NCI-H82 treated with DMSO at 0.1 percent for 48 hours (cell line): ENCODE measurements at regions not wholly inside any gene's neighbourhood (a gene's known extent, or its start where the extent isn't known, plus 50 kb on each side); places are given as distances from the start of the nearest gene placed in this dataset.
"Not testable (repeated sequence)": the region's sequence is repeated elsewhere in the genome, so short reads cannot be mapped to it uniquely, and the experiment has no call there.

Source experiments
- DNase-seq: peaks from one replicate; lab custom pipeline; 2025; ENCODE audit not compliant: unreplicated experiment; lab: John Stamatoyannopoulos, UW

- DNase-seq: no peak
Measured at GRCh38 chr10:8334631-8335030, 280.1 kb downstream of the GATA3 start.

DNA sequence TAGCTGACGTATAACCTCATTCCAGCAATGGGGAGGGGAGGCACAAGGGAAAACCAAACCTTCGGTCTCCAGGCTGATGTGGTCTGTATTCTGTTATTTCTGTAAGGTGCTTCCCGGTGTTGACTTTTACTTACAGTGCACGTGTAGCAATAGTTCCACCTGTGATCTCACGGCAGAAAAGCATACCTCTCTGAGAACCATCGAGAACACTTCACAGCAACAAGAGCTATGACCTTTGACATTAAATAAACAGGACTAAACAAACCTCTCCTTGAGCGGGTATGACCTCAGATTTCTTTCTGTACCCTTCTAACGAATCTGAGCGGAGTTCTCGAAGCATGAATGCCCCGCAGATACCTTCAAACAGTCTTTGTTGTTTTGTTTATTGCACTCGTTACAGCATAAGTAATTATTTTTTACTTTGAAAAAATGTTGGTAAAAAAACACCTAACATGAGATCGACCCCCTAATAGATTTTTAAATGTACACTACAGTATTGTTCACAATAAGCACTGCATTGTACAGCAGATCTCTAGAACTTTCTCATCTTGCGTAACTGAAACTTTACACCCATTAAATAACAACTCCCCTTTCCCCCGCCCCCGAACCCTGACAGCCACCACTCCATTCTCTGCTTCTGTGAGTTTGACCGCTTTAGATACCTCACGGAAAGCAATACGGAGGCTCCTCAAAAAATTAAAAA, 282.3 kb downstream of the GATA3 start:
- DNase-seq: no peak

DNA sequence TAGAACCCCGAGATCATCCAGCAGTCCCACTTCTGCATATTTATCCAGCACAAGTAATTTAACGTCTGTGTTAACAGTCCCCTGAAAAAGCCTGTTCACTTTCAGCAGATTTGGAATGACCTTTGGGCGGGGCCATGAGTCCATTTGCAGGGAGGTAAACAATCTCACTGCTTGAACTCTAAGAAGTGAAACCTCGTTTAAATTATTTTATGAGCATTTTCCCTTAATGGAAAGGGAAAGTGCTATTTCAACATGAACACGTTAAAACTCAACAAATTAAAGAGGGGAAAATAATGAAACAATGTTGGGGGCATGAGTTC, 282.8 kb downstream of the GATA3 start:
- no peak for DNase-seq

DNA sequence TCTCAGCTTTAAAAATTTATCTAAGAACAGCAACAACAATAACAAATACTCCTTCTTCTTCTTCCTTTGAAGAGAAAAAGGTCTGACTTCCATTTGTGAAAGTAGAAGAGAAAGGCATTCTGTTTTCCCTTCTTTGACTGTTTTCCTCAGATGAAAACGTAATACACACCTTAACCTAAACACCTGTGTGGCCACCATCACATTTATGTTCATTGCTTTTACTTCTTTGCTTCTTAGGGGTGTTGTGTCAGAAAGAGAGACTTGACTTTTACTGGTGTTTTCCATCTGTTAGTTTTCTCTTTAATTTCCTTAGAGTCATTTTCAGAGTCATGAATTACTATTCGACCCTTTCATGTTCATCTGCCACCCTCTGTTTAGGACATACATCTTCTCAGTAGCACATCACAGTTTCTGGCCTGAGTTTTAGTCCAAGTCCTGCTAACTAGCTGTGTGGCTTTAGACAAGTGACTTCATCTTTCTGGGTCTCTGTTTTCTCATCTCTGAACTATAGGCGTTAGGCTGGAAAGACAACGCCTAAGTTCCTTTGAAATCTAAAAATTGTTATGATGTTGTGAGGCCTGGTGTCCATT, 283.8 kb downstream of the GATA3 start:
- no peak for DNase-seq

- no peak for DNase-seq
Measured at GRCh38 chr10:8344756-8345155, 290.3 kb downstream of the GATA3 start.

DNA sequence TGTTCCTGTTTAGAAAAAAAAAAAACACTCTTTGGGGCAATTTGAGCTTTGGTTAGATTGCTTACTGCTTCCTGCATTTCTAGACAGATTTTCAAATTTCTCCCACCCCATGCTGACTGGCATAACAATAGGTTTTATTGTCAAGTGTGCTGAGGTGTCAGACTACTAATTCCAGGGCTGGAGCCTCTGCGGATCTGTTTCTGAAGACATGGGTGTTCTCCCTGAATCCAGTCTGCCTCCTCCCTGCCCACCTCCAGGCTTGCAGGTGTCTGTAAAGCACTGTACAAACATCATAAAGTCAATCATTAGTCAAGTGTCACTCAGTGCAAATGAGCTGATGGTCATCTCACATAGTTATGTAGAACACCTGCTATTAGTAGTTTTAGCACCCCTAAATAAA, 292.4 kb downstream of the GATA3 start:
- no peak for DNase-seq

DNA sequence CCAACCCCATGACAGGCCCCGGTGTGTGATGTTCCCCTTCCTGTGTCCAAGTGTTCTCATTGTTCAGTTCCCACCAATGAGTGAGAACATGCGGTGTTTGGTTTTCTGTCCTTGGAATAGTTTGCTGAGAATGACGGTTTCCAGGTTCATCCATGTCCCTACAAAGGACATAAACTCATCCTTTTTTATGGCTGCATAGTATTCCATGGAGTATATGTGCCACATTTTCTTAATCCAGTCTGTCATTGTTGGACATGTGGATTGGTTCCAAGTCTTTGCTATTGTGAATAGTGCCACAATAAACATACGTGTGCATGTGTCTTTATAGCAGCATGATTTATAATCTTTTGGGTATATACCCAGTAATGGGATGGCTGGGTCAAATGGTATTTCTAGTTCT, 293.1 kb downstream of the GATA3 start:
- DNase-seq: not testable (repeated sequence)

- no peak for DNase-seq
Measured at GRCh38 chr10:8349610-8350249, 295.2 kb downstream of the GATA3 start.

- no peak for DNase-seq
Measured at GRCh38 chr10:8350250-8350967, 295.9 kb downstream of the GATA3 start.

DNA sequence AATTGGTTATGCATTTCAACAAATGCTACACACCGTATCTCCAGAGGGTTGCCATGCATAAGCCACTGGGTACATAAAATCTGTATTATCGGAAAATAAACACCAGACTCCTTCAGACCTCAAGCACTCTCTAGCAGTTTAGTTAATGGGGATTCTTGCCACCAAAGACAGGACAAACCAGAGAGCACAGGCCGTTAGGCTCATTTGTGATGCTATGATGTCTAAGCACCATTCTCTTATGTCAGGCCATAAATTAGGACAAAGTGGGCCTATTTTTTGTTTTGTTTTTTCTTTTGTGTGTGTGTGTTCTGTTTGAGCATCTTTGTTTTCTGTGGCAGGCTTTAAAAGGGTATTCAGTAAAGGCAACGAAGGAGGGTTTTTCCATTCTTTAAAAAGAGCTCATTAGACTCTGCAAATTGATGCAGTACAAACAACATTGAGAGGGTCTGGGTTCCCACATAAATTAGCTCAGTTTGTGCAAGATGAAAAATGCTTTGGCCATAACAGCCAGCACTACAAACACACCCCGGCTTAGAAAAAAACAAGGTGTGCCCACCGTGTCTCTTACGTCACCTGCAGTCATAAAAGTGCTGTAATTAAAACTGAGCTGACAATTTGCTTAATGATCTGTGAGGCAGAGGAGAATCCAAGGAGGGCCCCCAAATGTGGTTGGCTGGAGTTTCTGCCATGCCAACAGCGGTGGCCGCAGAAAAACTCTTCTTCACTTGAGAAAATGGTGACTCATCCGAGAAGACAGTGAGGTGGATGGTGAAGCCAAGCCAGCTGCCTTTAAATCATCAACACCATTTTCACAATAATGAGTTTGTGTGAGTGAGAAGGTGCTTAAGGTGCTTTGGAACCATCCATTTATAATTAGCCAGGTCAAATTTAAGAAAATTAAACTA, 297.9 kb downstream of the GATA3 start:
- DNase-seq: no peak

GRCh38 chr10:8356283-8356682, 301.8 kb downstream of the GATA3 start:
- no peak for DNase-seq

DNA sequence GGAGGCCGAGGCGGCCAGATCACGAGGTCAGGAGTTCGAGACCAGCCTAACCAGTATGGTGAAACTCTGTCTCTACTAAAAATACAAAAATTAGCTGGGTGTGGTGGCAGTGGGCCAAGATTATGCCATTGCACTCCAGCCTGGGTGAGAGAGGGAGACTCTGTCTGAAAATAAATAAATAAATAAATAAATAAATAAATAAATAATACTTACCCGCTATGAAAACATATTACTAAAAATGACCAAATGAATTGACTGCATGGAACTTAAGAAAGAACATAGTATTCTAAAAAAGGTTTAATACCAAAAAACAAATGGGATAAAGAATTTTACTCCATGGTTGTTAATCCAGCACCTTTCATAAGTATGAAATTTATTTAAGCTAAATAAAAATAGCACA, 305.0 kb downstream of the GATA3 start:
- DNase-seq: no peak

DNA sequence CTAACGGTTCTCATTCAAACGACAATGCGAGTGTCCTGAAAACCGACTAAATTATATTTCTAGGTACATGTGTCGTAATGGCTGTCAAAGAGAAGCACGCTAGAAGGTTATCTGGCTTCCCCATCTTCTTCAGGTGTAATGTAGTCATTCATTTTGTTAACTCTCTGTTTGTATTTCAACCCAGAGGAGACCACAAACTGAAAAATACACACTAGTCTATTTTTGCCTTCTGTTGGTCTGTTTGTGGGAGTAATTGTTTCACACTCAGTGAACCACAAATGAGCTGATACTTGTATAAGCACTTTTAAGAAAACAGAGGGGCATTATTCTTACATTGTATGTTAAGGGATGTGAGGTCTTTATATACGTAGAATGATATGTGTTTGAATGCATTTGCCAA, 305.9 kb downstream of the GATA3 start:
- DNase-seq: no peak

DNA sequence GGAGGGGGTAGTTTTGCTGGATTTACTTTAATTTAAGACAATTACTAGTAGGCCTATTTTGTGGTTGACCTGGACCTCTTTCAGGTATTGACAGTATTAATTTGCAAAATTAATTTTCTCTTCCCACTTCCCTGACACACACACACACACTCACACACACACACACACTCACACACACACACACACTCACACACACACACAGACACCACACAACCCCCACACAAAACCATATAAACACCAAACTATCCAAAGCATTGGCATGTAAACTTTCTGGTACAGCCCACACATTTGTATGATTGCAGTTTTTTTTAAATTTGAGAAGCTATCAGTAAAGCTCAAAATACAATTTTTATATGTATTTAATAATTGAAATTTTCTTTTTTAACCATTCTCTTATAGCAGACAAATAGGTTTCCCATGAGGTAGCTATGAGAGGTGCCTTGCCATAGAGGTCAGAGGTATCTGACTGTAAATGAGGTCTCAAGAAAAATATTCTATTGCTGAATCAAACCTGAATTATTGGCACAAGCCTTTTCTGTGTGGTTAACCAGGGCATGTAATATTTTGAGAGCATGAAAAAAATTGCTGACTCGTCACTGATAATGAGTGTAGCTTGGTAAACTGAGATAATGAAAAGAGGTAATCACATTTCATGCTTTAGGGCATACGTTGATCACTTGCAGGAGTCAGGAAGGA, 306.5 kb downstream of the GATA3 start:
- no peak for DNase-seq

DNA sequence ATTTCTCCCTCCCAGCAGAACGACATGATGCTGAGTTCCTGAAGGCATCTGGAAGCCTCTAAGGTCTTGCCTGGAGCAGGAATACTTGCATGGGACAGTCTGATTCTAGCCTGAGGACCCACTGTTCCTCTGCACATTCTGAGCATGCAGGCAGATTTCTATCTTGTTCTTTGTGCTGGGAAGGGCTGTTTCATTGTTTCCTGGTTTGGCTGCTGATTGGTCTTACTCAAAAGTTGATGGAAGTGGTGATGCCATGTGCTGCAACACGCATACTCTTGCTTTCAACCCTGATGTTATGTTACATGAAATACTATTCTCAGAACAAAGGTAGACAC, 307.0 kb downstream of the GATA3 start:
- DNase-seq: no peak

DNA sequence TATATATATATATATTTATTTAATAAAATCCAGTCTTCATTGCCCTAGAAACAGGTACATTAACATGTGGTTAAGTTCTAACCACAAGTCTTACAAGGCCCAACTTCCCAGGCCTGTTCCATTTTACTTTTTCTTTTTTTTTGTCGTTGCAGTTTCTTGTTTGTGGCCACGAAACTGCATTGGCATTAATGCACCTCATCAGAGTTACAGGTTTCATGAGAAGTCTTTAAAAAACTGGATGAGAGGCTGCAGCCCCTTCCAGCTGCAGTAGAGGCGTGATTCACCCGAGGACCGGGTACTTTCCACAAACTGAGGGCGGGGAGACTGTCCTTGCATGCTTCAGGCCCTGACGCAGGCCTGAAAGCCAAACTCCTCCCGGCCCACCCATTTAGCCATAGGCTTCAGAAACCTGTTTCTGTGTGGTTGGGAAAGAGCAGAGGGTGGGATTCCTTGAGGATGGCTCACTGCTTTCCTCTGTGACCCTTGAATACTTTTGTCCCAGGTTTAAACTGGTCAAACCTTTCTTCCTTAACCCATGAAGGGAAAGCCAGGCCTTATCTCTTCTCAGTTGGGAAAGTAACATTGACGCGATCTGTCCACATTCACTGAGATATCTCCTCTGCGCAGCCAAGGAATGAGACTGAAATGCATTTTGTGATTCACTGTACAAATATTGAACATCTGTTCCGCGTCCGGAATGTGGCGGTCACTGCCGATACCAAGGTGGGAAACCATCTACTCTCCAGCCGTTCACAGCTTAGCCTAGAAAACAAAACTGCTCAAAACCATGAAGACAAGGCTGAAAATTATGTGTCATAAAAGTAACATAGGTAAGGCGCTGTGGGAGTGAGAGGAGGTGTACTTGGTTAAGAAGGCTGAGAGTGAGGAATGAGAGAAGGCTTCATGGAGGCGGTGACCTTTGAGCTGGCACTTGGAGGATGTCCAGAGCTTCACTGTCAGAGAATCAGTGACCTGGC, 311.7 kb downstream of the GATA3 start:
- no peak for DNase-seq

GRCh38 chr10:8367672-8368411, 313.4 kb downstream of the GATA3 start:
- DNase-seq: not testable (repeated sequence)

GRCh38 chr10:8369666-8370065, 315.2 kb downstream of the GATA3 start:
- DNase-seq: no peak

- no peak for DNase-seq
Measured at GRCh38 chr10:8374334-8374733, 319.8 kb downstream of the GATA3 start.
